Sigmoid colon (tissue), 6 donors: ENCODE measurements at regions not wholly inside any gene's neighbourhood (a gene's known extent, or its start where the extent isn't known, plus 50 kb on each side); places are given as distances from the start of the nearest gene placed in this dataset.

Experiments used
- DNase-seq: peaks from one replicate; pipeline ENCODE4 v3.0.0-alpha.2; 2019
- H3K27ac ChIP-seq, 4 donors: fragments of 200-600 bp; sonication (generic); one replicate each; pipeline ENCODE4 v1.5.1; 2016 to 2019; ENCODE audit warnings: mild to moderate bottlenecking in 1 of 4
- H3K27me3 ChIP-seq, 3 donors: fragments of 200-600 bp; sonication (generic); one replicate each; pipeline ENCODE4 v1.5.1; 2019; ENCODE audit warnings: mild to moderate bottlenecking in 1 of 3
- H3K36me3 ChIP-seq, 4 donors: fragments of 200-600 bp; sonication (generic); one replicate each; pipeline ENCODE4 v1.5.1; 2016 to 2019
- H3K4me1 ChIP-seq, 4 donors: fragments of 200-600 bp; sonication (generic); one replicate each; pipeline ENCODE4 v1.5.1; 2017 to 2019
- H3K4me3 ChIP-seq, 4 donors: fragments of 200-600 bp; sonication (generic); one replicate each; pipeline ENCODE4 v1.5.1; 2017 to 2019; ENCODE audit warnings: mild to moderate bottlenecking in 2 of 4, moderate library complexity in 1 of 4
- H3K9me3 ChIP-seq, 4 donors: fragments of 200-600 bp in 3 of 4; sonication (generic) in 3 of 4; one replicate each; pipeline versions ENCODE4 v1.5.1 to v1.6.1; 2013 to 2019
- CTCF ChIP-seq, 4 experiments: fragments of 450-650 bp in 3 of 4; fragments of 200-600 bp in 1 of 4; IDR thresholded peaks; one replicate each; pipeline ENCODE4 v1.5.1; 2016 to 2019; ENCODE audit warnings: antibody characterized with exemption in 4 of 4, mild to moderate bottlenecking in 3 of 4, moderate library complexity in 2 of 4
- EP300 ChIP-seq, 4 donors: sonication (generic); formaldehyde crosslinking; IDR thresholded peaks; one replicate each; pipeline ENCODE4 v1.6.1; 2017; ENCODE audit warnings: antibody characterized with exemption in 4 of 4
- POLR2A ChIP-seq, 2 donors: fragments of 450-650 bp; IDR thresholded peaks; one replicate each; pipeline ENCODE4 v1.6.1; 2016; ENCODE audit warnings: antibody characterized with exemption in 2 of 2, mild to moderate bottlenecking in 2 of 2, moderate library complexity in 2 of 2
- POLR2AphosphoS5 ChIP-seq, 4 donors: sonication (generic); formaldehyde crosslinking; IDR thresholded peaks; one replicate each; pipeline ENCODE4 v1.6.1; 2017; ENCODE audit warnings: antibody characterized with exemption in 4 of 4
- WGBS, 2 donors: extraction: QIAGEN DNeasy Blood & Tissue Kit; methylation state at CpG; one replicate each; pipeline ENCODE4 v1.1.7; 2013; 5-methylcytosine and 5-hydroxymethylcytosine counted together
- intact Hi-C: fragments of 100-400 bp; cut with DNase I; formaldehyde crosslinking; loops from one replicate; pipeline ENCODE4 v1.15.1; 2023
- donor health status: healthy with polysubstance abuse.
- donor health status: healthy.

DNA sequence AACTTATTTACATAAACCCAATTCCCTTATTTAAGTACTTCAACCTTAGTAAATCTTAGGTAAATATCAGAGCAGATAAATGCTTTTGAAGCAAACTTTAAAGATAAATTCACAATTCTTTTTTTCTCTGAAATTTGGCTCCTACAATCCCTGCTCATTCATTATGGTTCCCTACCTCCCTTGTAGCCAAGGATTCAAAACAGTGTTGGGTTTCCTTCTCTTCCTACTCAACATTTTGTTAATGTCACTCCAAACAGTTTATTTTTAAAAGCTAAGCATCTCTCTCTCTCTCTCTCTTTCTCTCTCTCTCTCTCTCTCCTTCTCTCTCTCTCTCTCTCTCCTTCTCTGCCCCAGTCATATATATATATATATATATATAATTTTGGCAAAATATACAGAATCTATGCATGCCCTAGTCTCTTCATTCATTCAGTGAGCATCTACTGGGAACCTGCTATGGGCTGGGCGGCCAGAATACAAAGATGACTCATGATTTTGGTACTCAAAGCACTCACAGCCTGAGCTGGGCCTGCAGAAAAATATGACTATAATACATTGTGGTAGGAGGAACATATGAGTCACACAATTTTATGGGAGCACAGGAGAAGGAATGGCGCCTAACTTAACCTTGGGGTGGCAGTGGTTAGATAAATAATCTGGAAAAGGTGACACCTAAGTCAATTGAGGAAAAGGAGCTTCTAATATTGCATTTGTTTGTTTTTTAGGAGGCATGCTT, 123.7 kb upstream of the DHRS4 start:
- Histone ChIP-seq H3K27me3 (no peaks in the 10 kb centered on the region), H3K27ac (peak overlapping the region; percentile 27 to 51 (median 44)), H3K4me3 (no peak overlapping the region), H3K36me3 (no peaks in the 10 kb centered on the region), H3K4me1 (peaks cover 0 to 27% (median 24%) of the 10 kb centered on the region in 4 donors), H3K9me3 (no peaks in the 10 kb centered on the region)
- no peak for TF ChIP-seq EP300 (IDR thresholded peaks at IDR 0.05)
- peak in 3 of 4 donors; percentile 17 to 44 (median 32) for TF ChIP-seq POLR2AphosphoS5 (IDR thresholded peaks at IDR 0.05)
- intact Hi-C loops, result no loop called here
- WGBS, 2 donors, result 10 to 53% methylated on average over 2 of the region's 2 CpGs
- DNase-seq, result no peak

DNA sequence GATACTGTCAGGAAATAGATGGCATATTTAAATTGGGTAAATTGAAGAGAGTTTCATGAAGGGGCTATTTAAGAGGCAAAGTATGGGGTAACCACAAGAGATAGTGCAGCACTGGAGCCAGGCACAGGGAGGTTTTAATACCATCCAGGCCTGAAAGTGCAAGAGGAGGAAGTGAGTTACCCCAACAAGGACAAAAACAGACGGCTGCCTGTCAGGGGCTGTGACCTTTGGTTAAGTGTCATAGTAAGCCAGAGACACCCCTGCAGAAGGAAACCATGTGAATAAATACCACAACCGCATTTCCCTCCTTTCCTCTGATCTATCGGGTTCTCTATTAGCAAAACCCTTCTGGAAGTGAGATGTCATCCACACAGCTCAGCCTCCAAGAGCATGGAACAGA, 122.0 kb upstream of the DHRS4 start:
- no peaks in the 10 kb centered on the region for H3K36me3 ChIP-seq
- H3K4me3 ChIP-seq, result no peak overlapping the region
- WGBS, 2 donors, result 40 to 72% methylated on average over 3 of the region's 3 CpGs
- intact Hi-C loops, result no loop called here
- H3K27ac ChIP-seq, result no peak overlapping the region
- DNase-seq, result no peak
- no peak for TF ChIP-seq EP300 (IDR thresholded peaks at IDR 0.05)
- H3K4me1 ChIP-seq, result peaks cover 0 to 27% (median 24%) of the 10 kb centered on the region in 4 donors
- no peaks in the 10 kb centered on the region for H3K9me3 ChIP-seq
- H3K27me3 ChIP-seq, result no peaks in the 10 kb centered on the region

DNA sequence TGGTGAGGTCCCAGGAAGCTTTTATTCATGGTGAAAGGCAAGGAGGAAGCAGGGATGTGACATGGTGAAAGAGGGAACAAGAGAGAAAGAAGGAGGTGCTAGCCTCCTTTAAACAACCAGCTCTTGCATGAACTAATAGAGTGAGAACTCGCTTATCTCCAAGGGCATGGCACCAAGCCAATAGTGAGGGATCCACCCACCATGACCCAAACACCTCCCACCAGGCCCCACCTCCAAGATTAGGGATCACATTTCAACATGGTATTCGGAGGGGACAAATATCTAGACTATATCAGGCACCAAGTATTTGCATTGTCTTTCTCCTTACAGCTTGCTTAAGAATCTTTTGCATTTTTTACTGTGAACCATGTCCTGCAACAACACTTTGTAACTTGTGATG, 91.9 kb upstream of the DHRS4 start:
- Histone ChIP-seq H3K27me3 (no peaks in the 10 kb centered on the region), H3K4me3 (no peak overlapping the region), H3K4me1 (peaks cover 0 to 16% (median 7%) of the 10 kb centered on the region in 4 donors), H3K27ac (no peak overlapping the region), H3K9me3 (no peaks in the 10 kb centered on the region), H3K36me3 (no peaks in the 10 kb centered on the region)
- WGBS, 2 donors, result 9 to 57% methylated on average over 2 of the region's 2 CpGs
- DNase-seq, result no peak
- TF ChIP-seq POLR2A (IDR thresholded peaks at IDR 0.05) (no peak), CTCF (IDR thresholded peaks at IDR 0.05) (no peak), EP300 (IDR thresholded peaks at IDR 0.05) (no peak), POLR2AphosphoS5 (IDR thresholded peaks at IDR 0.05) (no peak)
- intact Hi-C loops, result no loop called here

- Histone ChIP-seq H3K9me3 (no peaks in the 10 kb centered on the region), H3K4me3 (no peak overlapping the region), H3K27ac (no peak overlapping the region), H3K4me1 (peaks cover 0 to 16% (median 7%) of the 10 kb centered on the region in 4 donors), H3K27me3 (no peaks in the 10 kb centered on the region), H3K36me3 (no peaks in the 10 kb centered on the region)
- no peak for DNase-seq
- WGBS, 2 donors, result 88 to 89% methylated on average over 2 of the region's 2 CpGs
- TF ChIP-seq CTCF (IDR thresholded peaks at IDR 0.05), result no peak
- no peak for TF ChIP-seq POLR2A (IDR thresholded peaks at IDR 0.05)
- intact Hi-C loops, result no loop called here
These were observed 91.1 kb upstream of the DHRS4 start for GRCh38 chr14:23862513-23862912.

DNA sequence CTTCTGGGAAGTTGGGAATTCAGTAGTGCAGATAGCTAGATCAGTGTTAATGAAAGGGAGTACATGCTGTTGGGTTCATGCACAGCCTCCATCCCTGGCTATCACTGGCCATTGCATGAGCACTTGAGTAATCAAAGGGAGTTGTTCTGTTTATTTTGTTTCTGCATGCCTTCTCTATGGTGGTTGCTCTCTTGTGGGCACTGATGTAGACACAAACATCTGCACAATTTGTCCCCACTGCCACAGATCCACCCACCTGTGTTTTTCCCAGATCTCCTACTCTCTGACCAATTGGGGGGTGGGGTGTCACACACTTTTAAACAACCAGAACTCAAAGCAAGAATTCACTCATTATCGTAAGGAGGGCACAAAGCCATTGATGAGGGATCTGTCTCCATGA, 89.7 kb upstream of the DHRS4 start:
- H3K27me3 ChIP-seq, result no peaks in the 10 kb centered on the region
- TF ChIP-seq POLR2A (IDR thresholded peaks at IDR 0.05) (no peak), CTCF (IDR thresholded peaks at IDR 0.05) (no peak), POLR2AphosphoS5 (IDR thresholded peaks at IDR 0.05) (no peak), EP300 (IDR thresholded peaks at IDR 0.05) (no peak)
- H3K4me1 ChIP-seq, result peaks cover 0 to 16% (median 7%) of the 10 kb centered on the region in 4 donors
- 98% methylated on average over 1 of the region's 1 CpG for WGBS, 2 donors
- no peak overlapping the region for H3K27ac ChIP-seq
- no peaks in the 10 kb centered on the region for H3K9me3 ChIP-seq
- H3K4me3 ChIP-seq, result no peak overlapping the region
- H3K36me3 ChIP-seq, result no peaks in the 10 kb centered on the region
- DNase-seq, result no peak
- intact Hi-C loops, result no loop called here

DNA sequence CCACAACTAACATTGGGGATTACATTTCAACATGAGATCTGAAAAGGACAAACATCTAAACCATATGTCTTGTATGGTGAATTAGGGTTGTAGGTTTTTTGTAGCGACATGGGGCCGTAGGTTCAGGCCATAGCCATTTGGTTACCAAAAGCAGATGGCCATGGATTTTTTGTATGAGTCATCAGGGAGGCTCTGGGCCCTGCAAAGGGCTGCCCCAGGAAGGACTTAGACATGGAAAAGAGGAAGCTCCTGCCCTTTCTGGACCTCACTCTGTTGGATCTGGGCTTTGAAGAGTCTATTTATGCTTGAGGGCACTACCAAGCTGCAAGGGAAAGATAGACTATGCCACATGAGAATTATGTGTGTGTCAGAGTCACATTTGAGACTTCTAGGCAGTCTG, 89.3 kb upstream of the DHRS4 start:
- intact Hi-C loops, result no loop called here
- peaks cover 0 to 16% (median 7%) of the 10 kb centered on the region in 4 donors for H3K4me1 ChIP-seq
- no peaks in the 10 kb centered on the region for H3K36me3 ChIP-seq
- WGBS, 2 donors, result 88 to 90% methylated on average over 2 of the region's 2 CpGs
- no peak overlapping the region for H3K27ac ChIP-seq
- DNase-seq, result no peak
- no peaks in the 10 kb centered on the region for H3K9me3 ChIP-seq
- no peak overlapping the region for H3K4me3 ChIP-seq
- TF ChIP-seq POLR2A (IDR thresholded peaks at IDR 0.05) (no peak), POLR2AphosphoS5 (IDR thresholded peaks at IDR 0.05) (no peak), CTCF (IDR thresholded peaks at IDR 0.05) (no peak)
- no peaks in the 10 kb centered on the region for H3K27me3 ChIP-seq
